ENCODE measurements at regions not wholly inside any gene's neighbourhood (a gene's known extent, or its start where the extent isn't known, plus 50 kb on each side); places are given as distances from the start of the nearest gene placed in this dataset.

DNA sequence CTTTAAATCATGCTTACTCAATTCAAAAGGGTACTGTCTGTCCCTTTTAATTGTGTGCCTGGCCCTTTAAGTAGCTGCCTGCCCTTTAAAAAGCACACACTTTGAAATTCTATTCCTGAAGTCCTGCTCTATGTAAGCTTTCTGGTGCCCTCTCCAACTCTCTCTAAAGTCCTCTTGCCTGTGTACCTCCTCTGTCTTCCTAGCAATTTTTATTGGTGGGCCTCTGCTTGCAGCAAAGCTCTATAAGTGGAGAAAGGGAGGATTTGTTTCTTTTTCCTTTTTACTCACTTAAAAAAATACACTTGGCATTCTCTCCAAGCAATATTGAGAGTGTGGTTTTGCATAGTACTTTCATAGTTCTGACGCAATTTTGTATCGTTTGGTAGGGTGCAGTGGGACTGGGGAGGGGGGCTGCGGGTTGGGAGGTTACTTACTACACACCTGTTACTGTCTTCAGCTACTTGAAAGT lies 135.4 kb downstream of the LMO4 start:
- TF ChIP-seq POLR2A (IDR thresholded peaks at IDR 0.05): no peak
- TF ChIP-seq, protein P1, sequence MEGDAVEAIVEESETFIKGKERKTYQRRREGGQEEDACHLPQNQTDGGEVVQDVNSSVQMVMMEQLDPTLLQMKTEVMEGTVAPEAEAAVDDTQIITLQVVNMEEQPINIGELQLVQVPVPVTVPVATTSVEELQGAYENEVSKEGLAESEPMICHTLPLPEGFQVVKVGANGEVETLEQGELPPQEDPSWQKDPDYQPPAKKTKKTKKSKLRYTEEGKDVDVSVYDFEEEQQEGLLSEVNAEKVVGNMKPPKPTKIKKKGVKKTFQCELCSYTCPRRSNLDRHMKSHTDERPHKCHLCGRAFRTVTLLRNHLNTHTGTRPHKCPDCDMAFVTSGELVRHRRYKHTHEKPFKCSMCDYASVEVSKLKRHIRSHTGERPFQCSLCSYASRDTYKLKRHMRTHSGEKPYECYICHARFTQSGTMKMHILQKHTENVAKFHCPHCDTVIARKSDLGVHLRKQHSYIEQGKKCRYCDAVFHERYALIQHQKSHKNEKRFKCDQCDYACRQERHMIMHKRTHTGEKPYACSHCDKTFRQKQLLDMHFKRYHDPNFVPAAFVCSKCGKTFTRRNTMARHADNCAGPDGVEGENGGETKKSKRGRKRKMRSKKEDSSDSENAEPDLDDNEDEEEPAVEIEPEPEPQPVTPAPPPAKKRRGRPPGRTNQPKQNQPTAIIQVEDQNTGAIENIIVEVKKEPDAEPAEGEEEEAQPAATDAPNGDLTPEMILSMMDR (IDR thresholded peaks at IDR 0.05): no peak
- WGBS, 2 donors: 37 to 44% methylated on average over 3 of the region's 3 CpGs
- H3K4me3 ChIP-seq (ENCODE audit: low read depth, poor library complexity, severe bottlenecking): no peak overlapping the region
- intact Hi-C loops (cut with DNase I; ENCODE audit: low total_unique reads): no loop called here
- no peak for DNase-seq (ENCODE audit: low spot score in 2 of 2)

DNA sequence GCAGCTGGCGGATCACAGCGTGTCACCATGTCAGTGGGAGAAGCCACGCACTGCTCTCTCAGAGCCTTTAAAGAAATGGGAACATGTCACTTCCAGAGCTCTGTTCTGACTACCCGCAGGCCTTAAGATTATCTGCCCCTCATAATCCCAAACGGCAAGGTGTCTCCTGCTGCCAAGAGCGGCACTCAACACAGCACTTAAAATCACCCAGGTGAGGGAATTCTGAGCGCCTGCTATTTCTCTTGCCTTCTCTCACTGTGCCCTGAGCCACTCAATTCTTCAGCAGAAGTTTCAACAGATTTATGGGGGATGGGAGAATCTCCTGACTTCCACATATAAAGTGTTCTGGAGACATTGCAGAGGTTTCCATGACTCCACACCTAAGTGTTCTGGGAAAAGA lies 137.9 kb downstream of the LMO4 start:
- TF ChIP-seq, protein P1 (IDR thresholded peaks at IDR 0.05): no peak
- TF ChIP-seq POLR2A (IDR thresholded peaks at IDR 0.05): no peak
- WGBS, 2 donors: 90 to 94% methylated on average over 7 of the region's 7 CpGs
- H3K4me3 ChIP-seq (ENCODE audit: low read depth, poor library complexity, severe bottlenecking): no peak overlapping the region
- intact Hi-C loops (cut with DNase I; ENCODE audit: low total_unique reads): no loop called here
- no peak for DNase-seq (ENCODE audit: low spot score in 2 of 2)

DNA sequence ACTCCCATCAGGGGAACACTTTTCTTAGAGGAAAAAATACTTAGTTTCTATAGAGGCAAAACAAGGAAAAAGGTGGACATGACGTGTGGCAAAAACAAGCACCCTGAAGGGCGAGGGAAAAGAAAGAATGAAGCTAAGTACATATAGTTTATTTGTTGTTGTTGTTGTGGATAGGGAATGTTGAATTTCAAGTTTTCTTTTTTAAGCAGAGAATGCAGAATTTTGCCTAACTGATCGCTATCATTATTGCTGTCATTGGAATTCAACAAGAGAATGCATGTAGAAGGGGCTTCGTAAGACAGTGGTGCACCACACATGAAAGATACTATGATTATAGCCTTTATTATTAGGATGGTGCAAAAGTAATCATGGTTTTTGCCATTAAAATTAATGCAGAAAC lies 144.0 kb downstream of the LMO4 start:
- H3K4me3 ChIP-seq (ENCODE audit: low read depth, poor library complexity, severe bottlenecking): no peak overlapping the region
- intact Hi-C loops (cut with DNase I; ENCODE audit: low total_unique reads): no loop called here
- DNase-seq (ENCODE audit: low spot score in 2 of 2): no peak
- 91 to 92% methylated on average over 4 of the region's 4 CpGs for WGBS, 2 donors
- no peak for TF ChIP-seq POLR2A (IDR thresholded peaks at IDR 0.05)
- TF ChIP-seq, protein P1 (IDR thresholded peaks at IDR 0.05): no peak

DNA sequence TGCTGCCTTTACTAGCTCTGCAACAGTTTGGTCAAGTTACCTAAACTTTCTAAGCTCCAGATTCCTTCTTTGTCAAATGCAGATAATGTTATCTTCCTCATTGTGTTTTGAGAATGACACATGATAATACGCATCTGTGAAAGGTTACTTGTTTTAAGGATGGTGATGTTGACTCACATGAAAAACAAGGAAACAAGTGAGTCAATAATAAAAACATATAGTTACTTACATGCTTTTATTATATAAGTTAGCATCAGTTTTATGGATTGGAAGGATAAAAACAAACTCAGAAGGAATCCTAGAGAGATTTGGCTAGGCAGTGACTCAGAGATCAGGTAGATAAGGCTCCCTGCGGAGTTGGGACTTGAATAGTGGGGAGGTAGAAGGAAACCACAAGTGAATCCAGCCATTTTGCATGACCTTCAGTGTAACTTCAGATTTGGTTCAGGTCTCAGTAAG lies 144.6 kb downstream of the LMO4 start:
- intact Hi-C loops (cut with DNase I; ENCODE audit: low total_unique reads): no loop called here
- no peak for TF ChIP-seq POLR2A (IDR thresholded peaks at IDR 0.05)
- TF ChIP-seq, protein P1 (IDR thresholded peaks at IDR 0.05): no peak
- DNase-seq (ENCODE audit: low spot score in 2 of 2): no peak
- 65 to 66% methylated on average over 2 of the region's 2 CpGs for WGBS, 2 donors
- no peak overlapping the region for H3K4me3 ChIP-seq (ENCODE audit: low read depth, poor library complexity, severe bottlenecking)

DNA sequence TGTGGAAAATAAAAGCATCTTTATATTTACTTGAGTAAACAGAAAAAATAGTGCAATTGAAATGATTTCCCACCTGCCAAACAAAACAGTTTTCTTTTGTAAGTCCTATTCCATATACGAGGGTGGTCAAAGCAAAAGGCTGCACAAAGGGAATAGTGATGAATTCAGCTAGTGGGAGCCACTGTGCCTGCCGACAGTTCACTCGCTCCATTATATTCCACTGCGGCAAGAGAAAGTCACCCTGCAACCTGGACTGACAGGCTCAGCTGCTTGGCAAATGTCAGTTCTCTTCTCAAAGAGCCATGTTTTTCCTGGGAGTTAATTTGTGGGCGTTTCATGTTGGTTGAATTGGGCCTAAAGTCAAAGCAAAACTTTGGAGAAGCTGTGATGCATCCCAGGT lies 145.4 kb downstream of the LMO4 start:
- DNase-seq (ENCODE audit: low spot score in 2 of 2): no peak
- TF ChIP-seq, protein P1 (IDR thresholded peaks at IDR 0.05): no peak
- no peak for TF ChIP-seq POLR2A (IDR thresholded peaks at IDR 0.05)
- no peak overlapping the region for H3K4me3 ChIP-seq (ENCODE audit: low read depth, poor library complexity, severe bottlenecking)
- 65 to 74% methylated on average over 5 of the region's 5 CpGs for WGBS, 2 donors
- intact Hi-C loops (cut with DNase I; ENCODE audit: low total_unique reads): no loop called here

DNA sequence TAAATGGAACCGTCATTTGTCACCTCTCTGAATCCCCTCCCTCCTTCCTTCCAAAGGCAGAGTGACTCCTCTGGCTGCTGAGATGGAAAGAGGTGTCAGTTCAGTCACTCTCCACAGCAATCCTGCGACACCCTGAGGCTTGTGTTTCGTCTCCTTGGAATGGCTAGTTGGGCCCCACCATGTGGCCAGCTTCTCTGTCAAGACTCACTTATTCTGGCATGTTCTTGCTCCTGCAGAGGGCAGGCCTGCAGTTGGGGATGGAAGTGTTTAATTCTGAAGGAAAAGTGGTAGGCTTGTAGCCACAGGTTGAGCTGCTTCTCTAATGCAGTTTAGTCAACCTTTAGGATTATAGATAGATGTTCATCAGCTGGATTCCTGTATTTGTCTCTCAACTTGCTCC lies 149.6 kb downstream of the LMO4 start:
- WGBS, 2 donors: 61 to 80% methylated on average over 3 of the region's 3 CpGs
- intact Hi-C loops (cut with DNase I; ENCODE audit: low total_unique reads): no loop called here

More for the DNA sequence above, 149.6 kb downstream of the LMO4 start:
- TF ChIP-seq, protein P1 (IDR thresholded peaks at IDR 0.05): no peak
- TF ChIP-seq POLR2A (IDR thresholded peaks at IDR 0.05): no peak
- H3K4me3 ChIP-seq (ENCODE audit: low read depth, poor library complexity, severe bottlenecking): no peak overlapping the region
- no peak for DNase-seq (ENCODE audit: low spot score in 2 of 2)

All from lower leg skin (tissue), 4 donors.